Endothelial cell (in vitro differentiated cells): ENCODE measurements at regions not wholly inside any gene's neighbourhood (a gene's known extent, or its start where the extent isn't known, plus 50 kb on each side); places are given as distances from the start of the nearest gene placed in this dataset.

Source experiments
- DNase-seq: peaks from one replicate; pipeline ENCODE4 v3.0.0; 2021; ENCODE audit warnings: low spot score
- H3K27ac Mint-ChIP-seq: one replicate; pipeline ENCODE4 v1.8.0; 2021; ENCODE audit warnings: mixed read lengths, inconsistent platforms; ENCODE audit not compliant: unreplicated experiment
- H3K27me3 Mint-ChIP-seq: one replicate; pipeline ENCODE4 v1.8.0; 2021; ENCODE audit warnings: mild to moderate bottlenecking, moderate library complexity, mixed read lengths, inconsistent platforms; ENCODE audit not compliant: unreplicated experiment
- H3K36me3 Mint-ChIP-seq: one replicate; pipeline ENCODE4 v1.8.0; 2021; ENCODE audit warnings: mild to moderate bottlenecking, low read depth, mixed read lengths, inconsistent platforms; ENCODE audit not compliant: unreplicated experiment
- H3K4me1 Mint-ChIP-seq: one replicate; pipeline ENCODE4 v1.8.0; 2021; ENCODE audit warnings: mild to moderate bottlenecking, mixed read lengths, inconsistent platforms; ENCODE audit not compliant: unreplicated experiment
- H3K4me3 Mint-ChIP-seq: one replicate; pipeline ENCODE4 v1.8.0; 2021; ENCODE audit warnings: mild to moderate bottlenecking, mixed read lengths, inconsistent platforms; ENCODE audit not compliant: unreplicated experiment
- H3K9me3 Mint-ChIP-seq: one replicate; pipeline ENCODE4 v1.8.0; 2021; ENCODE audit warnings: mixed read lengths, inconsistent platforms; ENCODE audit not compliant: unreplicated experiment
- TF ChIP-seq, protein P1 (sequence below): fragments of 200-600 bp; sonication (generic); IDR thresholded peaks from one replicate; pipeline ENCODE4 v1.5.0; 2021; ENCODE audit warnings: antibody characterized with exemption; ENCODE audit not compliant: unreplicated experiment

DNA sequence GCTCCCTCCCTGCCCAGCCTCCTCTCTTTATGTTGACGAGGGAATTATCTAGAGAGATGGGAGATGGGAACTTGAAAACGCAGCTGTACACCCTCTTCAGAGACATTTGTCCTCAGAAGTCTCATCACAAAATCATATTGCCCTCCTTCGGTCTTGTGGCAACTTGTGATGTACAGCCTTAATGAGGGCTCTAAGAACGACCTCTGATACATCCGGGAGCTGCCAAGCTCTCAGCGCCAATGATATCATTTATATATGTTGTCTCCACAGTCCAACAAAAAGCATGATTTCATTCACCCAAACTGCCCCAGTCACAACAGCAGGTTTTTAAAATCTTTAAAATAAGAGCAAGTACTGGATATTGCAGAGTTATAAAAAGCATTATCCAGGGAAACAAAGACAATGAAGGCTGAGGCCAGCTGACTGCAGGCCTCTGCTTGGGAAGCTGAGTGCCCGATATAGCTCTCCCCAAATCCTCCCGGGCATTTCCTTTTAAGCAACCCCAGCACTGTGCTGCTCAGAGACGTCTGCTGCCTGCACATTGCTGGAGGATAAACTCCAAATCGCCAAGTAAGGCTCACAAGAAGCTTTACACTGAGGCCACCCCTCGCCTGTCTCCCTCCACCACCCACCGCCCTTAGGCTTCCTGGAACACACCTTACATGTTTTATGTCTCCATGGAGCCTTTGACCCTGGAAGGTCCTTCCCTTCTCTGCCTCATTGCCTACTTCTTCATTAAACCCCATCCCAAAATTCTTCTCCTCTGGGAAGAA lies 236.1 kb downstream of the C1orf94 start:
- H3K27ac Mint-ChIP-seq: peak overlapping the region; percentile 54
- no peaks in the 10 kb centered on the region for H3K27me3 Mint-ChIP-seq
- TF ChIP-seq, protein P1, sequence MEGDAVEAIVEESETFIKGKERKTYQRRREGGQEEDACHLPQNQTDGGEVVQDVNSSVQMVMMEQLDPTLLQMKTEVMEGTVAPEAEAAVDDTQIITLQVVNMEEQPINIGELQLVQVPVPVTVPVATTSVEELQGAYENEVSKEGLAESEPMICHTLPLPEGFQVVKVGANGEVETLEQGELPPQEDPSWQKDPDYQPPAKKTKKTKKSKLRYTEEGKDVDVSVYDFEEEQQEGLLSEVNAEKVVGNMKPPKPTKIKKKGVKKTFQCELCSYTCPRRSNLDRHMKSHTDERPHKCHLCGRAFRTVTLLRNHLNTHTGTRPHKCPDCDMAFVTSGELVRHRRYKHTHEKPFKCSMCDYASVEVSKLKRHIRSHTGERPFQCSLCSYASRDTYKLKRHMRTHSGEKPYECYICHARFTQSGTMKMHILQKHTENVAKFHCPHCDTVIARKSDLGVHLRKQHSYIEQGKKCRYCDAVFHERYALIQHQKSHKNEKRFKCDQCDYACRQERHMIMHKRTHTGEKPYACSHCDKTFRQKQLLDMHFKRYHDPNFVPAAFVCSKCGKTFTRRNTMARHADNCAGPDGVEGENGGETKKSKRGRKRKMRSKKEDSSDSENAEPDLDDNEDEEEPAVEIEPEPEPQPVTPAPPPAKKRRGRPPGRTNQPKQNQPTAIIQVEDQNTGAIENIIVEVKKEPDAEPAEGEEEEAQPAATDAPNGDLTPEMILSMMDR: no peak
- H3K4me1 Mint-ChIP-seq: no peaks in the 10 kb centered on the region
- no peaks in the 10 kb centered on the region for H3K9me3 Mint-ChIP-seq
- H3K36me3 Mint-ChIP-seq: no peaks in the 10 kb centered on the region
- no peak overlapping the region for H3K4me3 Mint-ChIP-seq
- DNase-seq: no peak

DNA sequence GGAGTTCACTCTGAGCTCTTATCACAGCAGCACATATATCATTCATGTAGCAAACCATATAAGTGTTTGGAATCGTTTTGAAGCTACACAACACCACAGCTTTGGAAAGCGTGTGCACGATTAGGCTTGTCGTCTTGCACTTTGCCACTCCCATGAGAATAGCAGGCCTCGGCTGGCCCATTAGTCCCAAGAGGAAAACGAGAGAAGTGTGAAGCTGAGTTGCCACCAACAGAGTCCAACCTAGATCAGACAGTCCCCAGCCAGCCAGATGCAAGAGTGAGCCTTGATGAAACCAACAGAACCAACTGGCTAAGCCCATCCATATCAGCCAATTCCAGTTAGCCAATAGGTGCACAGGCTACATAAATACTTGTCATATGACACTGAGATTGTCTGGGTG lies 238.4 kb downstream of the C1orf94 start:
- H3K36me3 Mint-ChIP-seq: no peaks in the 10 kb centered on the region
- H3K27me3 Mint-ChIP-seq: no peaks in the 10 kb centered on the region
- no peak overlapping the region for H3K4me3 Mint-ChIP-seq
- TF ChIP-seq, protein P1: no peak
- no peaks in the 10 kb centered on the region for H3K9me3 Mint-ChIP-seq
- H3K4me1 Mint-ChIP-seq: no peaks in the 10 kb centered on the region
- DNase-seq: no peak
- H3K27ac Mint-ChIP-seq: no peak overlapping the region

DNA sequence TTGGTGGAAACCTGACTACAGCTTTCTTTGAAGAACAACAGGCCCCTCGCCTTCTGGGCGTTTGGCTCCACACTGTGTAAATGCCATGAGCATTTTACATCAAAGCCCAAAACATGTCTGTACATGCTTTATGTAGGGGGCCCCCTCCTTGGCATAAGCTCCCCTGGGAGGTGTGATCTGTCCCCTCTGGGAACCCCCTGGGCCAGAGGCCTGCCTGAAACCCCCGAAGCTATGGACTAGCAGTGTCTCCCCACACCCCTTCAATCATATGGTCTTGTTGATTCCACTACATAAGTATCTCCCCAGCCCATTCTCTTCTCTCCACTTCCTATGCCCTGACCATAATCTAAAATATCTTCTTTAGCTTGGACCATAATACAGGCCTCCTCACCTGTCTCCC lies 241.5 kb downstream of the C1orf94 start:
- H3K27me3 Mint-ChIP-seq: peaks cover 2% of the 10 kb centered on the region
- no peak for DNase-seq
- H3K36me3 Mint-ChIP-seq: no peaks in the 10 kb centered on the region
- no peak overlapping the region for H3K4me3 Mint-ChIP-seq
- H3K27ac Mint-ChIP-seq: no peak overlapping the region
- no peaks in the 10 kb centered on the region for H3K9me3 Mint-ChIP-seq
- H3K4me1 Mint-ChIP-seq: no peaks in the 10 kb centered on the region
- TF ChIP-seq, protein P1: no peak

DNA sequence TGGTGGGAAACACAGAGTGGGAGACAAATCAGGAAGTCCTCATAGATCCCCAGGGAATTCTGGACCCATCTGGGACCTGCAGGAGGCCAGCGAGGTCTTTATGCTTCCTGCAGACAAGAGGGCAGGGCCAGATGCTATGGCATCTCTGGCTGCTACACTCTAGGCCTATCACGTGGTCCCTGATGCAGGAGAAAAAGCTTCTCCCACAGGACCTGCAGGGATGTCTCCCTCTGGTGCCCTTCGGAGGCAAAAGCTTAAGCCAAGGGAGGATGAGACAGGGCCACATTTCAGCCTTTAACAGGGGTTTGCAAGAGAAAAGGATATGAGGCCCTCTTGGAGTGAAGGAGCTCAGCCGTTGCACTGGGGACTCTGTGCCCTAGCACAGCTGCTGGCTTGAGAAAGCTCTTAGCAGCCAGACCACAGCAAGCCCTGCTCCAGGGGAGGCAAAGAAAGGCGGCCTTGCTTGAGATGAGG lies 243.0 kb downstream of the C1orf94 start:
- Mint-ChIP-seq H3K4me3 (no peak overlapping the region), H3K9me3 (no peaks in the 10 kb centered on the region), H3K4me1 (no peaks in the 10 kb centered on the region), H3K36me3 (no peaks in the 10 kb centered on the region), H3K27ac (no peak overlapping the region), H3K27me3 (peaks cover 2% of the 10 kb centered on the region)
- peak; percentile 18 for DNase-seq
- TF ChIP-seq, protein P1: no peak

DNA sequence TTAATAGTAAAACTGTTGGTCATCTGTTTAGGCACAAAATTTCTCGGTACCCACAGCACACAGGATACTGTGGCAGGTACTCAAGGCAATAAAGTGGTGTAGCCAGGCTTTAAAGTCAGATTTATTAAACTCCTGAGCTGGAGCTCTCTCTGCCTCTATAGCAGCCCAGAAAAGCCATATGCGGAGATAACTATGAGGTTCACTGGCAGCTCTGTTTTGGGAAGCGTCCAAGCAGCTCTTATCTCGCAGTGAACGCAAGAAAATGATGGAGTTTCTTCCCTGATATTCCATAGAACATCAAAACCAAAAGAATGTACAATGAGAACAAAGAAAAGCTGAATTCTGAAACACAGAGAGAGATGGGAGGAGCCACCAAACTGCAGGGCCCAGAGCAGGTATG lies 248.3 kb downstream of the C1orf94 start:
- Mint-ChIP-seq H3K9me3 (no peaks in the 10 kb centered on the region), H3K4me3 (no peak overlapping the region), H3K36me3 (no peaks in the 10 kb centered on the region), H3K27me3 (peaks cover 2% of the 10 kb centered on the region), H3K4me1 (no peaks in the 10 kb centered on the region), H3K27ac (no peak overlapping the region)
- DNase-seq: no peak
- TF ChIP-seq, protein P1: no peak
